Endothelial cell of umbilical vein (primary cell): ENCODE measurements at regions not wholly inside any gene's neighbourhood (a gene's known extent, or its start where the extent isn't known, plus 50 kb on each side); places are given as distances from the start of the nearest gene placed in this dataset.

ENCODE experiments used
- EZH2 ChIP-seq: IDR thresholded peaks from 2 replicates; pipeline ENCODE4 v1.6.1; 2012; ENCODE audit warnings: borderline replicate concordance, low read depth, mild to moderate bottlenecking, moderate library complexity, low read length, inconsistent platforms; ENCODE audit not compliant: severe bottlenecking
- POLR2A ChIP-seq: IDR thresholded peaks from 2 replicates; pipeline ENCODE4 v1.6.1; 2012; ENCODE audit warnings: low read depth, mild to moderate bottlenecking, control low read depth, low read length
- POLR2AphosphoS5 ChIP-seq: IDR thresholded peaks from 2 replicates; pipeline ENCODE4 v1.6.1; 2012; ENCODE audit warnings: low read depth, mild to moderate bottlenecking, control low read depth, low read length, moderate library complexity; ENCODE audit not compliant: insufficient read depth
- TF ChIP-seq, protein P1 (sequence below), 2 donors: IDR thresholded peaks; 1 replicate in 1 of 2; 2 replicates in 1 of 2; pipeline ENCODE4 v1.5.1; 2011; ENCODE audit warnings: low read length in 2 of 2, mild to moderate bottlenecking in 2 of 2, moderate library complexity in 2 of 2, control low read depth in 1 of 2, inconsistent platforms in 1 of 2, low read depth in 1 of 2; ENCODE audit not compliant: insufficient read depth in 1 of 2; ENCODE audit errors: extremely low read depth in 1 of 2

DNA sequence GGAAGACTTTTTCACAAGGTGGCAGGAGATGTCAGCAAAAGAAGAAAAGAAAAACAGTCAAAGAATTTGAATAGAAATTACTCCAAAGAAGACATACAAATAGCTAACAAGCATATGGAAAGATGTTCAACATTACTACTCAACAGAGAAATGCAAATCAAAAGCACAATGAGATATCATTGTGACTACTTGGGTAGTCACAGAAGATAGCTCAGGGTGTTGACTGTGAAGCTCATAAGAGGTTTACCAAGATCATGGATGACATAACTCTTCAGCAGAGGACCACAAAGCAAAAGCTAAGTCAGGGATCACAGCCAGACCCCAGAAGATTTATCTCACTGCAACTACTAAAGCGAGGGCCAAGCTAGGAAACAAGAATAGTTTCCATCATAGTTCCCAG is 53.0 kb upstream of the TANK start:
- TF ChIP-seq, protein P1, sequence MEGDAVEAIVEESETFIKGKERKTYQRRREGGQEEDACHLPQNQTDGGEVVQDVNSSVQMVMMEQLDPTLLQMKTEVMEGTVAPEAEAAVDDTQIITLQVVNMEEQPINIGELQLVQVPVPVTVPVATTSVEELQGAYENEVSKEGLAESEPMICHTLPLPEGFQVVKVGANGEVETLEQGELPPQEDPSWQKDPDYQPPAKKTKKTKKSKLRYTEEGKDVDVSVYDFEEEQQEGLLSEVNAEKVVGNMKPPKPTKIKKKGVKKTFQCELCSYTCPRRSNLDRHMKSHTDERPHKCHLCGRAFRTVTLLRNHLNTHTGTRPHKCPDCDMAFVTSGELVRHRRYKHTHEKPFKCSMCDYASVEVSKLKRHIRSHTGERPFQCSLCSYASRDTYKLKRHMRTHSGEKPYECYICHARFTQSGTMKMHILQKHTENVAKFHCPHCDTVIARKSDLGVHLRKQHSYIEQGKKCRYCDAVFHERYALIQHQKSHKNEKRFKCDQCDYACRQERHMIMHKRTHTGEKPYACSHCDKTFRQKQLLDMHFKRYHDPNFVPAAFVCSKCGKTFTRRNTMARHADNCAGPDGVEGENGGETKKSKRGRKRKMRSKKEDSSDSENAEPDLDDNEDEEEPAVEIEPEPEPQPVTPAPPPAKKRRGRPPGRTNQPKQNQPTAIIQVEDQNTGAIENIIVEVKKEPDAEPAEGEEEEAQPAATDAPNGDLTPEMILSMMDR (IDR thresholded peaks at IDR 0.05; ENCODE audit: extremely low read depth in 1 of 2, insufficient read depth in 1 of 2, low read depth in 1 of 2, low read length in 2 of 2), result no peak
- TF ChIP-seq POLR2AphosphoS5, result no peak
- TF ChIP-seq POLR2A, result no peak
- no peak for TF ChIP-seq EZH2
